ENCODE measurements at regions not wholly inside any gene's neighbourhood (a gene's known extent, or its start where the extent isn't known, plus 50 kb on each side); places are given as distances from the start of the nearest gene placed in this dataset.
"Not testable (repeated sequence)": the region's sequence is repeated elsewhere in the genome, so short reads cannot be mapped to it uniquely, and the experiment has no call there.

DNA sequence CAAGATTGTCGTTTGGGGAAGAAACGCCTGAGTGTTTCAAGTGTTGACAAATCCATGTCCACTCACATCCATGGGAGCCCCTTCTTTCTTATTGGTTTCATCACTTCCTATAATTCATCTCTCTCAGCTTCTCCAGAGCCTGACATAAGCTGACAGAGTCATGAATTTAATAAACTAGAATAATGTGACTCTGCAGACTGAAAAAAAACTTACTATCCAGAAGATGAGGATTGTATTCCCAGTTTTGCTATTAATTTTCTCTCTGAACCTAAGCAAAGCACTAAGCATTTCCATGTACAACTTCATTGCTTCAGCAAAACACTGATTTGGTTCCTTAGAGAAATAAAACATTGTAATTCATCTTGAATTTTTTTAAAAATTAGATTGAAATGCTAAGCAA is 691.8 kb downstream of the MTRR start:
- H3K9me3 ChIP-seq (ENCODE audit: insufficient read depth, low read length) = no peaks in the 10 kb centered on the region
- TF ChIP-seq ZNF274 (IDR thresholded peaks at IDR 0.05; ENCODE audit: low read depth, low read length) = no peak
- TF ChIP-seq YY1 (IDR thresholded peaks at IDR 0.05; ENCODE audit: insufficient read depth, insufficient read length) = no peak
- TF ChIP-seq SUZ12 (IDR thresholded peaks at IDR 0.05; ENCODE audit: extremely low read depth, insufficient read depth, insufficient read length) = no peak
- no peak for DNase-seq (ENCODE audit: low read depth, low spot score)
- no peaks in the 10 kb centered on the region for H3K4me1 ChIP-seq (ENCODE audit: insufficient read depth, insufficient read length)
- no peaks in the 10 kb centered on the region for H3K36me3 ChIP-seq (ENCODE audit: insufficient read depth, insufficient read length, low read length)
- H3K9ac ChIP-seq (ENCODE audit: insufficient read length, low read depth) = no peak overlapping the region
- no peaks in the 10 kb centered on the region for H3K27me3 ChIP-seq (ENCODE audit: insufficient read depth, insufficient read length)
- H3K4me3 ChIP-seq (ENCODE audit: insufficient read length, low read depth) = no peak overlapping the region

DNA sequence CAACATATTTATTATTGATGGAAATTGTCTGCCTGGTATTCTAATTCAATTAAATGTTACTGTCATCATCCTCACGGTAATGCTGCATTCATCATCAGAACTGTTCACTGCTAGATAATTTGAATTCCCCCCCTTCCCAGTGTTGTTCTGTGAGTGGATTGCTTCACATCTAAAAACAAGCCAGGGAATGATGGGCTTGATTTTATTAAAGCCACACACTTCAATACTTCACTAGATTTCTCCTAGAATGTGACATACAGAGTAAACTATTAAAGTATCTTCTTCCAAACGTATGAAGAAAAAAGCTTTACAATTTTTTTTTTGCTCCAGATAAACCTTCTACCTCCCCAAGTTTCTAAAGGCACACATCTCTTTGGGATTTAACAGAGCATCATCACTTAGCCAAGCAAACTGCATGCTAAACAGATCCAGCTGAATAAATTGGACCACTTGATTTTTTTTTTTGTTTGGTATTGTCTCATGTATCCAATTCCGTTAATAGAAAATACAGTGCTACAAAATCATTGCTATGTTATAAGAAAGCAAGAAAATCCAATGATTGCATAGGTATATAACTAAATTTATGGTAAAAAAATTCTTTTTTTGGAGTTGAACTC is 692.4 kb downstream of the MTRR start:
- H3K4me3 ChIP-seq (ENCODE audit: insufficient read length, low read depth) = no peak overlapping the region
- no peak for DNase-seq (ENCODE audit: low read depth, low spot score)
- TF ChIP-seq ZNF274 (IDR thresholded peaks at IDR 0.05; ENCODE audit: low read depth, low read length) (no peak), YY1 (IDR thresholded peaks at IDR 0.05; ENCODE audit: insufficient read depth, insufficient read length) (no peak)

DNA sequence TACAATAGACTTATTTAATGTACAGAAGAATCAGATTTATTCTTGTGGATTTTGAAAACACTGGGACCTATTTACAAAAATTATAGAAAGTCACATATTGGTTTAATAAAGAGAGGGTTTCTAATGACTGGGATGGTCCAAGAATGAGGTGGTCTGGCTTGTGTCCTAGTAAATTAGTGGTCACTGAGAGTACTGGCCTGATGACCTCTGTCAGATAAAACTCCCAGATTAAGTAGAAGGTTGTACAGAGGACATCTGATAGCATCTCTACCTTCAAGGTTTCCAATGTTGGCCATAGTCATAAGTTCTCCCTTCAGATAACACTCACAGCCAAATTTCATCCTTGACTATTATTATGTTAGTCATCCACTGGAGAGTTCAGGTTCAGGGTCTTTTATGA is 692.9 kb downstream of the MTRR start:
- no peak overlapping the region for H3K9ac ChIP-seq (ENCODE audit: insufficient read length, low read depth)
- H3K36me3 ChIP-seq (ENCODE audit: insufficient read depth, insufficient read length, low read length) = no peaks in the 10 kb centered on the region
- DNase-seq (ENCODE audit: low read depth, low spot score) = no peak
- no peak for TF ChIP-seq YY1 (IDR thresholded peaks at IDR 0.05; ENCODE audit: insufficient read depth, insufficient read length)
- no peak for TF ChIP-seq SUZ12 (IDR thresholded peaks at IDR 0.05; ENCODE audit: extremely low read depth, insufficient read depth, insufficient read length)
- no peak for TF ChIP-seq ZNF274 (IDR thresholded peaks at IDR 0.05; ENCODE audit: low read depth, low read length)
- no peaks in the 10 kb centered on the region for H3K27me3 ChIP-seq (ENCODE audit: insufficient read depth, insufficient read length)
- H3K4me1 ChIP-seq (ENCODE audit: insufficient read depth, insufficient read length) = no peaks in the 10 kb centered on the region
- H3K4me3 ChIP-seq (ENCODE audit: insufficient read length, low read depth) = no peak overlapping the region
- no peaks in the 10 kb centered on the region for H3K9me3 ChIP-seq (ENCODE audit: insufficient read depth, low read length)

More for the DNA sequence above, 692.4 kb downstream of the MTRR start:
- H3K9ac ChIP-seq (ENCODE audit: insufficient read length, low read depth) = no peak overlapping the region
- H3K27me3 ChIP-seq (ENCODE audit: insufficient read depth, insufficient read length) = no peaks in the 10 kb centered on the region
- no peaks in the 10 kb centered on the region for H3K4me1 ChIP-seq (ENCODE audit: insufficient read depth, insufficient read length)
- no peaks in the 10 kb centered on the region for H3K9me3 ChIP-seq (ENCODE audit: insufficient read depth, low read length)
- no peaks in the 10 kb centered on the region for H3K36me3 ChIP-seq (ENCODE audit: insufficient read depth, insufficient read length, low read length)

DNA sequence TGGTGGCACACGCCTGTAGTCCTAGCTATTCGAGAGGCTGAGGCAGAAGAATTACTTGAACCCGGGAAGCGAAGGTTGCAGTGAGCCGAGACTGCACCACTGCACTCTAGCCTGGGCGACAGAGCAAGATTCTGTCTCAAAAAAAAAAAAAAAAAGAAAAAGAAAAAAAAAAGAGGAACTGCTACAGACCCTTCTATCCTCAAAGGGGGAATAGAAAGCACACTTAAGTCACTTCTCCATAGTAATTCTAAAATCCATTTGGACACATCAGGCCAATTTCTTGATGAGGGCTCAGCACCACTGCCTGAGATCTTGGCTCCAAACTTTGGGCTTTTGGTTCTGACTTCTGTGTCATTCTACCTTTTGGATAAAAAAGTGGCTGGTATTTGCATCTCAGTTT is 694.6 kb downstream of the MTRR start:
- not testable (repeated sequence) for H3K4me1 ChIP-seq (ENCODE audit: insufficient read depth, insufficient read length); DNase-seq (ENCODE audit: low read depth, low spot score); H3K36me3 ChIP-seq (ENCODE audit: insufficient read depth, insufficient read length, low read length); H3K27me3 ChIP-seq (ENCODE audit: insufficient read depth, insufficient read length); H3K9ac ChIP-seq (ENCODE audit: insufficient read length, low read depth); H3K4me3 ChIP-seq (ENCODE audit: insufficient read length, low read depth); H3K9me3 ChIP-seq (ENCODE audit: insufficient read depth, low read length)

DNA sequence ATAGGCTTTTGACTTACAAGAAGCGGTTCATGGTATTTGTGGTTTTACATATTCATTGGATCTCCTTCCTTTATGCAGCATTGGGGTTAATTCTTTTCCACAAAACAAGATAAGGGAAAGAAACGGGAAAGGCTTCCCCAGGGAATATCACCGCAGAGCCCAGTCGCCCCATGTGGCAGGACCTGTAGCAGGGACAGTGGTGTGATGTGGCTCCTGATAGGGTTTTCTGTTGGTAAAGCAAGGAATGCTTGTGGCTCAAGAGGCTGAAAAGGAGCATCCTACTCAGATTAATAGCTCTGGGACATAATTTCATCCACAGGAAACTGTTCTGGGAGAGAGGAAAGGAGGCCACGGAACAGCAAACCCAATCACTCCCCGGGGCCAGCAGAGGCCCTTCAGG is 699.9 kb downstream of the MTRR start:
- H3K4me3 ChIP-seq (ENCODE audit: insufficient read length, low read depth) = no peak overlapping the region
- H3K9me3 ChIP-seq (ENCODE audit: insufficient read depth, low read length) = no peaks in the 10 kb centered on the region
- no peaks in the 10 kb centered on the region for H3K4me1 ChIP-seq (ENCODE audit: insufficient read depth, insufficient read length)
- no peaks in the 10 kb centered on the region for H3K36me3 ChIP-seq (ENCODE audit: insufficient read depth, insufficient read length, low read length)
- DNase-seq (ENCODE audit: low read depth, low spot score) = no peak
- no peak for TF ChIP-seq SUZ12 (IDR thresholded peaks at IDR 0.05; ENCODE audit: extremely low read depth, insufficient read depth, insufficient read length)
- no peak for TF ChIP-seq YY1 (IDR thresholded peaks at IDR 0.05; ENCODE audit: insufficient read depth, insufficient read length)
- no peak for TF ChIP-seq ZNF274 (IDR thresholded peaks at IDR 0.05; ENCODE audit: low read depth, low read length)
- no peaks in the 10 kb centered on the region for H3K27me3 ChIP-seq (ENCODE audit: insufficient read depth, insufficient read length)
- no peak overlapping the region for H3K9ac ChIP-seq (ENCODE audit: insufficient read length, low read depth)

DNA sequence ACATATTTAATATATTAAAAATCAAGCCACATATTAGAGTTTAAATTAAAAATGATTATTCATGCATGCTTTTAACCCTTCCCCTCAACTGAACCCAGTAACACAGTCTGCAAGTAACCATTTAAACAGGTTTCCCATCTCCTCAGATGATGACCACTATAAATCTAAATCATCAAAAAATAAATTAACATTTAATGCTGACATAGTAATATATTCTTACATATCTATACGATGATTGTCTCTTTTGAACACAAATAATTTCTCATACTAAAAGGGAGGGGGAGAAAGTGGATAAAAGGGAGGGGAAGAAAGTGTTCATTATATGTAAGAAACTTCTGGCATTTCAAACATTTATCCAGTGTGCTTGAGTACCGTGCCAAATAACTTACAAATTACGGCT is 701.6 kb downstream of the MTRR start:
- no peak for DNase-seq (ENCODE audit: low read depth, low spot score)
- TF ChIP-seq ZNF274 (IDR thresholded peaks at IDR 0.05; ENCODE audit: low read depth, low read length) = no peak
- TF ChIP-seq YY1 (IDR thresholded peaks at IDR 0.05; ENCODE audit: insufficient read depth, insufficient read length) = no peak
- no peak for TF ChIP-seq SUZ12 (IDR thresholded peaks at IDR 0.05; ENCODE audit: extremely low read depth, insufficient read depth, insufficient read length)
- H3K9me3 ChIP-seq (ENCODE audit: insufficient read depth, low read length) = no peaks in the 10 kb centered on the region
- H3K4me3 ChIP-seq (ENCODE audit: insufficient read length, low read depth) = no peak overlapping the region
- H3K36me3 ChIP-seq (ENCODE audit: insufficient read depth, insufficient read length, low read length) = no peaks in the 10 kb centered on the region
- H3K9ac ChIP-seq (ENCODE audit: insufficient read length, low read depth) = no peak overlapping the region
- no peaks in the 10 kb centered on the region for H3K4me1 ChIP-seq (ENCODE audit: insufficient read depth, insufficient read length)
- no peaks in the 10 kb centered on the region for H3K27me3 ChIP-seq (ENCODE audit: insufficient read depth, insufficient read length)

DNA sequence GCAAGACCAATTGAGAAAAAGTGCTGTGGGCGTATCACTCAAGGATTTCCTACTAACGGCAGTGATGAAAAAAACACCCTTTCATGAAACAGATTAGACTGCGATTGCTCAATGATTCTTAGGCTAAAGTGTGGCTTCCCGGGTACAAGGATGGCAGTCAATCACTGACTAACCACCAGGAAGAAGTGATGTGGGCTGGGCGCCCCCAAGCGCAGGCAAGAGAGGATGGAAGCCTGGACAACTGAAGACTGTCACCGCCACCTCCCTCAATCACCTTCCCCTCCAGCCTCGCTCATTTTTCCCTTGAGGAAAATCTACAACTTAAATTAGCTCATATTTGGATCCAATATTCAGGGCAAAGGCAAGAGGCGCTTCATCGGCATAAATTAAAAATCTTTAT is 707.2 kb downstream of the MTRR start:
- TF ChIP-seq ZNF274 (IDR thresholded peaks at IDR 0.05; ENCODE audit: low read depth, low read length) (no peak), YY1 (IDR thresholded peaks at IDR 0.05; ENCODE audit: insufficient read depth, insufficient read length) (no peak), SUZ12 (IDR thresholded peaks at IDR 0.05; ENCODE audit: extremely low read depth, insufficient read depth, insufficient read length) (no peak)
- Histone ChIP-seq H3K9me3 (ENCODE audit: insufficient read depth, low read length) (no peaks in the 10 kb centered on the region), H3K36me3 (ENCODE audit: insufficient read depth, insufficient read length, low read length) (no peaks in the 10 kb centered on the region), H3K9ac (ENCODE audit: insufficient read length, low read depth) (no peak overlapping the region), H3K27me3 (ENCODE audit: insufficient read depth, insufficient read length) (no peaks in the 10 kb centered on the region), H3K4me1 (ENCODE audit: insufficient read depth, insufficient read length) (no peaks in the 10 kb centered on the region), H3K4me3 (ENCODE audit: insufficient read length, low read depth) (no peak overlapping the region)
- no peak for DNase-seq (ENCODE audit: low read depth, low spot score)

DNA sequence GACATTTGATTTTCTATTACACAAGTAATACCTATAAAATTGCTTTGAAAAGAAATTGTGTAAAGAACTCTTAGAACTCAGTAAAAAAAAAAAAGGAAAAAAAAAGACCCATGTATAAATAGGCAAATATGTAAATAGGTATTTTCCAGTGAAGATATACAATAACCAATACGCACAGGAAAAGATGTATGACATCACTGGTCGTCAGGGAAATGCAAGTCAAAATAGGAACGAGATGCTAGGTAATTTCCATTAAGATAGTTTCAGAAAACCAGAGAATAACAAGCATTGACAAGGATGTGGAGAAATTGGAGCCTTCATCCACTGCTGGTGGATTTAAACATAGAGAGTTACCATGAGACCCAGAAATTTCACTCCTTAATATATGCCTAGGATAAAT is 708.8 kb downstream of the MTRR start:
- TF ChIP-seq SUZ12 (IDR thresholded peaks at IDR 0.05; ENCODE audit: extremely low read depth, insufficient read depth, insufficient read length) = no peak
- TF ChIP-seq YY1 (IDR thresholded peaks at IDR 0.05; ENCODE audit: insufficient read depth, insufficient read length) = no peak
- TF ChIP-seq ZNF274 (IDR thresholded peaks at IDR 0.05; ENCODE audit: low read depth, low read length) = no peak
- no peaks in the 10 kb centered on the region for H3K27me3 ChIP-seq (ENCODE audit: insufficient read depth, insufficient read length)

More for the DNA sequence above, 708.8 kb downstream of the MTRR start:
- Histone ChIP-seq H3K36me3 (ENCODE audit: insufficient read depth, insufficient read length, low read length) (no peaks in the 10 kb centered on the region), H3K4me1 (ENCODE audit: insufficient read depth, insufficient read length) (no peaks in the 10 kb centered on the region), H3K4me3 (ENCODE audit: insufficient read length, low read depth) (no peak overlapping the region), H3K9ac (ENCODE audit: insufficient read length, low read depth) (no peak overlapping the region), H3K9me3 (ENCODE audit: insufficient read depth, low read length) (no peaks in the 10 kb centered on the region)
- no peak for DNase-seq (ENCODE audit: low read depth, low spot score)
